GM23338 (cell line): ENCODE measurements at regions not wholly inside any gene's neighbourhood (a gene's known extent, or its start where the extent isn't known, plus 50 kb on each side); places are given as distances from the start of the nearest gene placed in this dataset.

Experiments used
- ATAC-seq: fragments of 200-7000 bp; cut with Tn5 transposase; 3 replicates; pipeline ENCODE4 v1.9.1; 2020
- DNase-seq: peaks from one replicate; pipeline ENCODE4 v3.0.0-alpha.2; 2015; ENCODE audit warnings: low spot score
- H2AFZ ChIP-seq: fragments of 200-600 bp; sonication (generic); 2 replicates; pipeline ENCODE4 v1.8.0; 2016; ENCODE audit warnings: antibody characterized with exemption, mild to moderate bottlenecking, moderate library complexity
- H3F3A ChIP-seq: fragments of 200-600 bp; sonication (generic); replicated peaks from 2 replicates; pipeline ENCODE4 v1.8.0; 2017; ENCODE audit warnings: antibody characterized with exemption, mixed run types, low read depth
- H3K27ac ChIP-seq: fragments of 200-600 bp; sonication (generic); 2 replicates; pipeline ENCODE4 v1.6.1; 2016; ENCODE audit warnings: low read depth
- H3K27me3 ChIP-seq: fragments of 200-600 bp; sonication (generic); 2 replicates; pipeline ENCODE4 v1.8.0; 2016; ENCODE audit warnings: mild to moderate bottlenecking, mixed run types, moderate library complexity; ENCODE audit not compliant: insufficient read depth
- H3K36me3 ChIP-seq: fragments of 200-600 bp; sonication (generic); 2 replicates; pipeline ENCODE4 v1.8.0; 2016; ENCODE audit warnings: mild to moderate bottlenecking; ENCODE audit not compliant: insufficient read depth
- H3K4me1 ChIP-seq: fragments of 200-600 bp; sonication (generic); 2 replicates; pipeline ENCODE4 v1.8.0; 2016; ENCODE audit warnings: mild to moderate bottlenecking, moderate library complexity; ENCODE audit not compliant: insufficient read depth
- H3K4me2 ChIP-seq: fragments of 200-600 bp; sonication (generic); 2 replicates; pipeline ENCODE4 v1.7.1; 2017; ENCODE audit warnings: mixed run types
- H3K4me3 ChIP-seq: fragments of 200-600 bp; sonication (generic); 2 replicates; pipeline ENCODE4 v1.6.1; 2016; ENCODE audit warnings: mixed run types
- H3K79me2 ChIP-seq: fragments of 200-600 bp; sonication (generic); replicated peaks from 2 replicates; pipeline ENCODE4 v1.8.0; 2017; ENCODE audit warnings: mild to moderate bottlenecking; ENCODE audit not compliant: insufficient read depth
- H3K9me2 ChIP-seq: fragments of 200-600 bp; sonication (generic); 2 replicates; pipeline ENCODE4 v1.8.0; 2017; ENCODE audit not compliant: insufficient read depth
- H4K20me1 ChIP-seq: fragments of 200-600 bp; sonication (generic); replicated peaks from 2 replicates; pipeline ENCODE4 v1.8.0; 2017; ENCODE audit warnings: mild to moderate bottlenecking; ENCODE audit not compliant: insufficient read depth
- H3K27ac Mint-ChIP-seq: 2 replicates; pipeline ENCODE4 v1.8.0; 2020; ENCODE audit warnings: inconsistent platforms, mild to moderate bottlenecking, moderate library complexity, mixed read lengths
- H3K27me3 Mint-ChIP-seq: 3 replicates; pipeline ENCODE4 v1.8.0; 2022; ENCODE audit warnings: low read depth, mild to moderate bottlenecking, moderate library complexity, mixed read lengths, inconsistent platforms; ENCODE audit not compliant: insufficient read depth, poor library complexity
- H3K36me3 Mint-ChIP-seq: 3 replicates; pipeline ENCODE4 v1.8.0; 2021; ENCODE audit warnings: low read depth, mild to moderate bottlenecking, inconsistent platforms, moderate library complexity, mixed read lengths
- H3K4me1 Mint-ChIP-seq: 3 replicates; pipeline ENCODE4 v1.8.0; 2020; ENCODE audit warnings: mild to moderate bottlenecking, inconsistent platforms, mixed read lengths
- H3K4me3 Mint-ChIP-seq: 3 replicates; pipeline ENCODE4 v1.8.0; 2021; ENCODE audit warnings: moderate library complexity, mild to moderate bottlenecking, inconsistent platforms, mixed read lengths
- H3K9me3 Mint-ChIP-seq: 3 replicates; pipeline ENCODE4 v1.8.0; 2020; ENCODE audit warnings: moderate library complexity, mild to moderate bottlenecking, inconsistent platforms, mixed read lengths
- CREB1 ChIP-seq: fragments of 250-450 bp; sonication (Bioruptor Pico); IDR thresholded peaks from 2 replicates; pipeline ENCODE4 v1.5.0; 2020; ENCODE audit warnings: low read depth, mild to moderate bottlenecking, moderate library complexity
- CTCF ChIP-seq, 2 experiments: fragments of 200-600 bp in 1 of 2; sonication (generic) in 1 of 2; conservative IDR thresholded peaks; 2 replicates each; pipeline versions ENCODE4 v1.5.1 to v1.6.1; 2016 to 2017; ENCODE audit warnings: antibody characterized with exemption in 2 of 2, low read depth in 2 of 2, mild to moderate bottlenecking in 2 of 2, moderate library complexity in 1 of 2
- EZH2 ChIP-seq: fragments of 200-600 bp; sonication (generic); IDR thresholded peaks from one replicate; pipeline ENCODE4 v1.8.0; 2017; ENCODE audit warnings: antibody characterized with exemption, mild to moderate bottlenecking, low read depth; ENCODE audit not compliant: unreplicated experiment
- EZH2phosphoT487 ChIP-seq: fragments of 200-600 bp; sonication (generic); IDR thresholded peaks from one replicate; pipeline ENCODE4 v1.8.1; 2018; ENCODE audit warnings: antibody characterized with exemption; ENCODE audit not compliant: unreplicated experiment
- JUNB ChIP-seq: IDR thresholded peaks from one replicate; pipeline ENCODE4 v1.6.1; 2016; ENCODE audit warnings: antibody characterized with exemption; ENCODE audit not compliant: unreplicated experiment
- NANOG ChIP-seq: IDR thresholded peaks from 2 replicates; pipeline ENCODE4 v1.6.1; 2016; ENCODE audit warnings: antibody characterized with exemption, borderline replicate concordance
- POLR2AphosphoS5 ChIP-seq: IDR thresholded peaks from 2 replicates; pipeline ENCODE4 v1.6.1; 2016; ENCODE audit warnings: antibody characterized with exemption, low read depth
- REST ChIP-seq: IDR thresholded peaks from one replicate; pipeline ENCODE4 v1.6.1; 2018; ENCODE audit warnings: antibody characterized with exemption; ENCODE audit not compliant: unreplicated experiment
- STAT1 ChIP-seq: IDR thresholded peaks from one replicate; pipeline ENCODE4 v1.6.1; 2016; ENCODE audit warnings: antibody characterized with exemption; ENCODE audit not compliant: unreplicated experiment
- ZNF114 ChIP-seq: fragments of 250-450 bp; sonication (Bioruptor Pico); IDR thresholded peaks from 2 replicates; pipeline ENCODE4 v1.5.0; 2020; ENCODE audit warnings: mild to moderate bottlenecking, moderate library complexity
- ZNF331 ChIP-seq: fragments of 250-450 bp; sonication (Bioruptor Pico); IDR thresholded peaks from 2 replicates; pipeline ENCODE4 v1.5.0; 2020; ENCODE audit warnings: low read depth, mild to moderate bottlenecking, moderate library complexity
- TF ChIP-seq, protein P1 (sequence below): IDR thresholded peaks from 2 replicates; pipeline ENCODE4 v1.6.1; 2016; ENCODE audit warnings: antibody characterized with exemption
- TF ChIP-seq, protein P2 (sequence below): fragments of 250-450 bp; sonication (Bioruptor Pico); IDR thresholded peaks from 2 replicates; pipeline ENCODE4 v1.5.0; 2020; ENCODE audit warnings: mild to moderate bottlenecking, moderate library complexity

GRCh38 chr15:52857937-52858781, 68.0 kb upstream of the ONECUT1 start:
- Histone ChIP-seq H3K4me1 (peaks cover 18% of the 10 kb centered on the region), H3F3A (no peaks in the 10 kb centered on the region), H3K9me2 (peaks cover 12% of the 10 kb centered on the region; the same call in 1 of the 2 replicates), H3K27ac (no peak overlapping the region), H3K36me3 (no peaks in the 10 kb centered on the region), H3K4me2 (peak overlapping the region; percentile 59), H3K79me2 (no peaks in the 10 kb centered on the region), H2AFZ (peak overlapping the region; percentile 15; the same call in 1 of the 2 replicates), H3K27me3 (0 out of 2 replicates have a peak, but pooled peaks cover 2% of the 10 kb centered on the region), H3K4me3 (no peak overlapping the region; the same call in 1 of the 2 replicates), H4K20me1 (no peaks in the 10 kb centered on the region)
- Mint-ChIP-seq H3K27me3 (no peaks in the 10 kb centered on the region), H3K9me3 (no peaks in the 10 kb centered on the region), H3K4me3 (no peak overlapping the region), H3K4me1 (peaks cover 23% of the 10 kb centered on the region), H3K27ac (no peak overlapping the region), H3K36me3 (no peaks in the 10 kb centered on the region)
- DNase-seq (peak; percentile 56), ATAC-seq (peak; percentile 76)
- TF ChIP-seq ZNF331 (no peak), EZH2phosphoT487 (no peak), ZNF114 (CRISPR knock-in tag) (no peak), EZH2 (no peak), REST (no peak), POLR2AphosphoS5 (no peak), STAT1 (no peak), JUNB (no peak), CREB1 (no peak), CTCF (conservative IDR thresholded peaks at IDR 0.05; ENCODE audit: low read depth in 2 of 2) (no peak), NANOG (no peak)
- TF ChIP-seq, protein P1, sequence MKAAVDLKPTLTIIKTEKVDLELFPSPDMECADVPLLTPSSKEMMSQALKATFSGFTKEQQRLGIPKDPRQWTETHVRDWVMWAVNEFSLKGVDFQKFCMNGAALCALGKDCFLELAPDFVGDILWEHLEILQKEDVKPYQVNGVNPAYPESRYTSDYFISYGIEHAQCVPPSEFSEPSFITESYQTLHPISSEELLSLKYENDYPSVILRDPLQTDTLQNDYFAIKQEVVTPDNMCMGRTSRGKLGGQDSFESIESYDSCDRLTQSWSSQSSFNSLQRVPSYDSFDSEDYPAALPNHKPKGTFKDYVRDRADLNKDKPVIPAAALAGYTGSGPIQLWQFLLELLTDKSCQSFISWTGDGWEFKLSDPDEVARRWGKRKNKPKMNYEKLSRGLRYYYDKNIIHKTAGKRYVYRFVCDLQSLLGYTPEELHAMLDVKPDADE = no peak
- TF ChIP-seq, protein P2, sequence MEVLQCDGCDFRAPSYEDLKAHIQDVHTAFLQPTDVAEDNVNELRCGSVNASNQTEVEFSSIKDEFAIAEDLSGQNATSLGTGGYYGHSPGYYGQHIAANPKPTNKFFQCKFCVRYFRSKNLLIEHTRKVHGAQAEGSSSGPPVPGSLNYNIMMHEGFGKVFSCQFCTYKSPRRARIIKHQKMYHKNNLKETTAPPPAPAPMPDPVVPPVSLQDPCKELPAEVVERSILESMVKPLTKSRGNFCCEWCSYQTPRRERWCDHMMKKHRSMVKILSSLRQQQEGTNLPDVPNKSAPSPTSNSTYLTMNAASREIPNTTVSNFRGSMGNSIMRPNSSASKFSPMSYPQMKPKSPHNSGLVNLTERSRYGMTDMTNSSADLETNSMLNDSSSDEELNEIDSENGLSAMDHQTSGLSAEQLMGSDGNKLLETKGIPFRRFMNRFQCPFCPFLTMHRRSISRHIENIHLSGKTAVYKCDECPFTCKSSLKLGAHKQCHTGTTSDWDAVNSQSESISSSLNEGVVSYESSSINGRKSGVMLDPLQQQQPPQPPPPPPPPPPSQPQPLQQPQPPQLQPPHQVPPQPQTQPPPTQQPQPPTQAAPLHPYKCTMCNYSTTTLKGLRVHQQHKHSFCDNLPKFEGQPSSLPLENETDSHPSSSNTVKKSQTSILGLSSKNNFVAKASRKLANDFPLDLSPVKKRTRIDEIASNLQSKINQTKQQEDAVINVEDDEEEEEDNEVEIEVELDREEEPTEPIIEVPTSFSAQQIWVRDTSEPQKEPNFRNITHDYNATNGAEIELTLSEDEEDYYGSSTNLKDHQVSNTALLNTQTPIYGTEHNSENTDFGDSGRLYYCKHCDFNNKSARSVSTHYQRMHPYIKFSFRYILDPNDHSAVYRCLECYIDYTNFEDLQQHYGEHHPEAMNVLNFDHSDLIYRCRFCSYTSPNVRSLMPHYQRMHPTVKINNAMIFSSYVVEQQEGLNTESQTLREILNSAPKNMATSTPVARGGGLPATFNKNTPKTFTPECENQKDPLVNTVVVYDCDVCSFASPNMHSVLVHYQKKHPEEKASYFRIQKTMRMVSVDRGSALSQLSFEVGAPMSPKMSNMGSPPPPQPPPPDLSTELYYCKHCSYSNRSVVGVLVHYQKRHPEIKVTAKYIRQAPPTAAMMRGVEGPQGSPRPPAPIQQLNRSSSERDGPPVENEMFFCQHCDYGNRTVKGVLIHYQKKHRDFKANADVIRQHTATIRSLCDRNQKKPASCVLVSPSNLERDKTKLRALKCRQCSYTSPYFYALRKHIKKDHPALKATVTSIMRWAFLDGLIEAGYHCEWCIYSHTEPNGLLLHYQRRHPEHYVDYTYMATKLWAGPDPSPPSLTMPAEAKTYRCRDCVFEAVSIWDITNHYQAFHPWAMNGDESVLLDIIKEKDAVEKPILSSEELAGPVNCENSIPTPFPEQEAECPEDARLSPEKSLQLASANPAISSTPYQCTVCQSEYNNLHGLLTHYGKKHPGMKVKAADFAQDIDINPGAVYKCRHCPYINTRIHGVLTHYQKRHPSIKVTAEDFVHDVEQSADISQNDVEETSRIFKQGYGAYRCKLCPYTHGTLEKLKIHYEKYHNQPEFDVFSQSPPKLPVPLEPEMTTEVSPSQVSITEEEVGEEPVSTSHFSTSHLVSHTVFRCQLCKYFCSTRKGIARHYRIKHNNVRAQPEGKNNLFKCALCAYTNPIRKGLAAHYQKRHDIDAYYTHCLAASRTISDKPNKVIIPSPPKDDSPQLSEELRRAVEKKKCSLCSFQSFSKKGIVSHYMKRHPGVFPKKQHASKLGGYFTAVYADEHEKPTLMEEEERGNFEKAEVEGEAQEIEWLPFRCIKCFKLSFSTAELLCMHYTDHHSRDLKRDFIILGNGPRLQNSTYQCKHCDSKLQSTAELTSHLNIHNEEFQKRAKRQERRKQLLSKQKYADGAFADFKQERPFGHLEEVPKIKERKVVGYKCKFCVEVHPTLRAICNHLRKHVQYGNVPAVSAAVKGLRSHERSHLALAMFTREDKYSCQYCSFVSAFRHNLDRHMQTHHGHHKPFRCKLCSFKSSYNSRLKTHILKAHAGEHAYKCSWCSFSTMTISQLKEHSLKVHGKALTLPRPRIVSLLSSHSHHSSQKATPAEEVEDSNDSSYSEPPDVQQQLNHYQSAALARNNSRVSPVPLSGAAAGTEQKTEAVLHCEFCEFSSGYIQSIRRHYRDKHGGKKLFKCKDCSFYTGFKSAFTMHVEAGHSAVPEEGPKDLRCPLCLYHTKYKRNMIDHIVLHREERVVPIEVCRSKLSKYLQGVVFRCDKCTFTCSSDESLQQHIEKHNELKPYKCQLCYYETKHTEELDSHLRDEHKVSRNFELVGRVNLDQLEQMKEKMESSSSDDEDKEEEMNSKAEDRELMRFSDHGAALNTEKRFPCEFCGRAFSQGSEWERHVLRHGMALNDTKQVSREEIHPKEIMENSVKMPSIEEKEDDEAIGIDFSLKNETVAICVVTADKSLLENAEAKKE (CRISPR knock-in tag) = no peak
